Pancreas (tissue), 10 donors: ENCODE measurements at regions not wholly inside any gene's neighbourhood (a gene's known extent, or its start where the extent isn't known, plus 50 kb on each side); places are given as distances from the start of the nearest gene placed in this dataset.

Experiments used
- ATAC-seq, 4 donors: fragments of 200-7000 bp; cut with Tn5 transposase; one replicate each; pipeline versions ENCODE4 v1.8.0 to v1.9.1; 2020; ENCODE audit warnings: mild to moderate bottlenecking in 4 of 4, moderate library complexity in 4 of 4
- DNase-seq, 6 donors: peaks; one replicate each; pipeline ENCODE4 v3.0.0-alpha.2; 2020
- FAIRE-seq: peaks from 2 replicates; lab custom pipeline; 2012; peaks lifted over from hg19 to GRCh38; lab: Jason Lieb, UNC
- H3K27ac ChIP-seq, 4 donors: fragments of 200-600 bp; sonication (generic); 1 replicate in 3 of 4; 2 replicates in 1 of 4; pipeline versions ENCODE4 v1.5.0 to v1.8.0; 2020
- H3K27me3 ChIP-seq, 4 donors: fragments of 200-600 bp; one replicate each; pipeline ENCODE4 v1.8.0; 2021
- H3K36me3 ChIP-seq, 3 donors: fragments of 200-600 bp; sonication (generic) in 1 of 3; one replicate each; pipeline versions ENCODE4 v1.5.0 to v1.8.0; 2020 to 2021
- H3K4me1 ChIP-seq, 3 donors: fragments of 200-600 bp; one replicate each; pipeline ENCODE4 v1.8.0; 2021
- H3K4me3 ChIP-seq, 4 donors: fragments of 200-600 bp; sonication (generic) in 2 of 4; one replicate each; pipeline versions ENCODE4 v1.5.0 to v1.8.0; 2020 to 2021
- H3K9me3 ChIP-seq, 4 donors: fragments of 200-600 bp; one replicate each; pipeline ENCODE4 v1.8.0; 2021
- WGBS, 2 donors: extraction: QIAGEN DNeasy Blood & Tissue Kit; methylation state at CpG; one replicate each; pipeline ENCODE4 v1.1.7; 2013; 5-methylcytosine and 5-hydroxymethylcytosine counted together
- intact Hi-C, 3 donors: fragments of 100-400 bp; cut with DNase I; formaldehyde crosslinking; loops; one replicate each; pipeline versions ENCODE4 v1.11.1 to v1.14.2; 2022
- TF ChIP-seq, protein P1 (sequence below), 4 donors: fragments of 200-600 bp; sonication (generic) in 3 of 4; IDR thresholded peaks; one replicate each; pipeline versions ENCODE4 v1.5.0 to v1.8.0; 2021; ENCODE audit warnings: antibody characterized with exemption in 4 of 4
- donor health status: healthy with polysubstance abuse.
- donor health status: DM: no; HTN: no; CAD: no; lungs with moderate emphysema.
- donor health status: DM: no; HTN: no; CAD: no.
- donor health status: control.
- donor health status: control.
- donor health status: Bipolar disorder and iron deficiency.
- donor health status: DM: yes; HTN: yes; CAD: no.
- donor health status: DM: no; HTN: no; CAD: no.
- donor health status: DM: no; HTN: no; CAD: no.
- donor health status: DM: yes; HTN: yes; CAD: no.

- H3K4me3 ChIP-seq = no peak overlapping the region
- DNase-seq = no peak
- H3K4me1 ChIP-seq = no peaks in the 10 kb centered on the region
- TF ChIP-seq, protein P1, sequence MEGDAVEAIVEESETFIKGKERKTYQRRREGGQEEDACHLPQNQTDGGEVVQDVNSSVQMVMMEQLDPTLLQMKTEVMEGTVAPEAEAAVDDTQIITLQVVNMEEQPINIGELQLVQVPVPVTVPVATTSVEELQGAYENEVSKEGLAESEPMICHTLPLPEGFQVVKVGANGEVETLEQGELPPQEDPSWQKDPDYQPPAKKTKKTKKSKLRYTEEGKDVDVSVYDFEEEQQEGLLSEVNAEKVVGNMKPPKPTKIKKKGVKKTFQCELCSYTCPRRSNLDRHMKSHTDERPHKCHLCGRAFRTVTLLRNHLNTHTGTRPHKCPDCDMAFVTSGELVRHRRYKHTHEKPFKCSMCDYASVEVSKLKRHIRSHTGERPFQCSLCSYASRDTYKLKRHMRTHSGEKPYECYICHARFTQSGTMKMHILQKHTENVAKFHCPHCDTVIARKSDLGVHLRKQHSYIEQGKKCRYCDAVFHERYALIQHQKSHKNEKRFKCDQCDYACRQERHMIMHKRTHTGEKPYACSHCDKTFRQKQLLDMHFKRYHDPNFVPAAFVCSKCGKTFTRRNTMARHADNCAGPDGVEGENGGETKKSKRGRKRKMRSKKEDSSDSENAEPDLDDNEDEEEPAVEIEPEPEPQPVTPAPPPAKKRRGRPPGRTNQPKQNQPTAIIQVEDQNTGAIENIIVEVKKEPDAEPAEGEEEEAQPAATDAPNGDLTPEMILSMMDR (IDR thresholded peaks at IDR 0.05) = no peak
- no peaks in the 10 kb centered on the region for H3K9me3 ChIP-seq
- H3K27me3 ChIP-seq = no peaks in the 10 kb centered on the region
- H3K36me3 ChIP-seq = no peaks in the 10 kb centered on the region
- intact Hi-C loops = no loop called here
- H3K27ac ChIP-seq = no peak overlapping the region
- FAIRE-seq = no peak
- no peak for ATAC-seq
- 63 to 78% methylated on average over 3 of the region's 3 CpGs for WGBS, 2 donors
Measured at GRCh38 chr10:118216571-118217170, 125.5 kb downstream of the FAM204A start.

- no peak for ATAC-seq
- Histone ChIP-seq H3K4me3 (no peak overlapping the region), H3K4me1 (no peaks in the 10 kb centered on the region), H3K36me3 (no peaks in the 10 kb centered on the region), H3K9me3 (no peaks in the 10 kb centered on the region), H3K27me3 (no peaks in the 10 kb centered on the region), H3K27ac (no peak overlapping the region)
- FAIRE-seq = no peak
- intact Hi-C loops = no loop called here
- 72 to 84% methylated on average over 6 of the region's 6 CpGs for WGBS, 2 donors
- TF ChIP-seq, protein P1 (IDR thresholded peaks at IDR 0.05) = no peak
- no peak for DNase-seq
Measured at GRCh38 chr10:118216020-118216419, 126.1 kb downstream of the FAM204A start.

DNA sequence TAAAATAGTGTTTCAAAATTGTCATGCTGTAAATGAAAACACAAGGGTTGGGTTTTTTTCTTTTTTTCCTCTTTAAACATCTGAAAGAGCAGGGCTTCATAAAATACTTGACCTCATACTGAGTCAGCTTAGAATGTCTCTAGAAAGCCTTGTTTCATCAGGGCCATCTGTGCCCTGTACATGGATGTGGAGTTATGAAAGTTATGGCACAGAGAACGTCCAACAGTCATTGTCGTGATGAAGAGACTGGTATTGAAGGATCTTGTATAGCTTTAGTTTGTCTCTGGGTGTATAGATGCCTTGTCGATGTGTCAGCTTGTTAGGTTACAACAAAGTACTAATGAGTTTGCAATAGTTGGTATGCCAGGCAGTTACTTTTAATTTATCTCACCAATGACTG is 127.3 kb downstream of the FAM204A start:
- 76 to 77% methylated on average over 3 of the region's 3 CpGs for WGBS, 2 donors

DNA sequence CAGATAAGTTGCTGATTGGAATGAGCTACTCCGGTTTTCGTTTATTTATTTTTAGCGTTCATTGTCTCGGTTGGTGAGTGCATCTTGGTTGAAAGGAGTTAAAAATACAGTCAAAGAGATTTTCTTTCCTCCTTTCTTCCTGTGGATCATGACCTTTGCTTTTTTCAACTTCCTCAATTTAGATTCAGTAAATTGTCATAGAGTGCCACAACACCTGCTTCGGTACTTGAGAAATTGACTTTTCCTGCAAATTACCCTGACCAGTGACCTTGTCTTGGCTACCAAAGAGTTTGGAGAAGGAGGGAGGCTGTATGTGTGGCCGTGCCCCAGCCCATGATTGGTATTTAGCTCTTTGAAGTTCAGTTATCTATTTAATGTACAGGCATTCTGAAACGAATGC is 128.7 kb downstream of the FAM204A start:
- no peak for ATAC-seq
- intact Hi-C loops = no loop called here
- no peak for DNase-seq
- H3K9me3 ChIP-seq = no peaks in the 10 kb centered on the region
- H3K27me3 ChIP-seq = no peaks in the 10 kb centered on the region
- H3K4me3 ChIP-seq = no peak overlapping the region
- no peak overlapping the region for H3K27ac ChIP-seq
- no peaks in the 10 kb centered on the region for H3K36me3 ChIP-seq
- FAIRE-seq = no peak
- TF ChIP-seq, protein P1 (IDR thresholded peaks at IDR 0.05) = no peak
- no peaks in the 10 kb centered on the region for H3K4me1 ChIP-seq
- WGBS, 2 donors = 25 to 26% methylated on average over 7 of the region's 7 CpGs

More for the DNA sequence above, 127.3 kb downstream of the FAM204A start:
- DNase-seq (no peak), ATAC-seq (no peak), FAIRE-seq (no peak)
- no peak overlapping the region for H3K4me3 ChIP-seq
- TF ChIP-seq, protein P1 (IDR thresholded peaks at IDR 0.05) = no peak
- intact Hi-C loops = no loop called here
- no peaks in the 10 kb centered on the region for H3K27me3 ChIP-seq
- H3K27ac ChIP-seq = no peak overlapping the region
- no peaks in the 10 kb centered on the region for H3K36me3 ChIP-seq
- H3K4me1 ChIP-seq = no peaks in the 10 kb centered on the region
- H3K9me3 ChIP-seq = no peaks in the 10 kb centered on the region

- intact Hi-C loops = no loop called here
- DNase-seq (no peak), FAIRE-seq (no peak), ATAC-seq (no peak)
- Histone ChIP-seq H3K27me3 (no peaks in the 10 kb centered on the region), H3K27ac (no peak overlapping the region), H3K4me1 (no peaks in the 10 kb centered on the region), H3K36me3 (no peaks in the 10 kb centered on the region), H3K9me3 (no peaks in the 10 kb centered on the region), H3K4me3 (no peak overlapping the region)
- TF ChIP-seq, protein P1 (IDR thresholded peaks at IDR 0.05) = no peak
- WGBS, 2 donors = 94 to 97% methylated on average over 2 of the region's 2 CpGs
Measured at GRCh38 chr10:118210276-118210675, 131.8 kb downstream of the FAM204A start.
